ENCODE measurements at regions not wholly inside any gene's neighbourhood (a gene's known extent, or its start where the extent isn't known, plus 50 kb on each side); places are given as distances from the start of the nearest gene placed in this dataset.

- TF ChIP-seq FIP1L1 (IDR thresholded peaks at IDR 0.05; ENCODE audit: borderline replicate concordance, insufficient read depth, low read depth, low read length): no peak
- no peak for TF ChIP-seq ETS1 (CRISPR knock-in tag; IDR thresholded peaks at IDR 0.05)
- no peak for TF ChIP-seq SKIL (CRISPR knock-in tag; IDR thresholded peaks at IDR 0.05; ENCODE audit: borderline replicate concordance)
- TF ChIP-seq ZBTB8A (CRISPR knock-in tag; IDR thresholded peaks at IDR 0.05; ENCODE audit: borderline replicate concordance, low read depth): no peak
- no peak for TF ChIP-seq ZNF263 (CRISPR knock-in tag; IDR thresholded peaks at IDR 0.05)
- no peak for TF ChIP-seq SPEN (CRISPR knock-in tag; IDR thresholded peaks at IDR 0.05; ENCODE audit: low read depth)
- TF ChIP-seq SP2 (CRISPR knock-in tag; IDR thresholded peaks at IDR 0.05): no peak
- TF ChIP-seq HNF4A (CRISPR knock-in tag; IDR thresholded peaks at IDR 0.05): peak; percentile 72
- no peak for TF ChIP-seq SOX5 (CRISPR knock-in tag; IDR thresholded peaks at IDR 0.05; ENCODE audit: borderline replicate concordance)
- no peak for TF ChIP-seq MTF1 (CRISPR knock-in tag; IDR thresholded peaks at IDR 0.05)
- TF ChIP-seq XRCC5 (optimal IDR thresholded peaks at IDR 0.05; ENCODE audit: low read length): no peak
- TF ChIP-seq EED (CRISPR knock-in tag; IDR thresholded peaks at IDR 0.05): no peak
- TF ChIP-seq ATF7 (IDR thresholded peaks at IDR 0.05): no peak
- TF ChIP-seq ATF7 (CRISPR knock-in tag; IDR thresholded peaks at IDR 0.05): no peak
- TF ChIP-seq CTCF (CRISPR knock-in tag; IDR thresholded peaks at IDR 0.05): no peak
Measured at GRCh38 chr6:11433860-11434259, 103.7 kb upstream of the TMEM170B start.

Measured in HepG2 (cell line).